Right atrium auricular region (tissue), 2 donors: ENCODE measurements at regions not wholly inside any gene's neighbourhood (a gene's known extent, or its start where the extent isn't known, plus 50 kb on each side); places are given as distances from the start of the nearest gene placed in this dataset.

Experiments used
- DNase-seq: peaks from one replicate; pipeline ENCODE4 v3.0.0-alpha.2; 2019; ENCODE audit warnings: low spot score
- H3K27ac ChIP-seq, 2 donors: fragments of 200-600 bp; sonication (generic); 1 replicate in 1 of 2; 2 replicates in 1 of 2; pipeline ENCODE4 v1.5.1; 2016 to 2019
- H3K27me3 ChIP-seq, 2 donors: fragments of 200-600 bp; sonication (generic); one replicate each; pipeline versions ENCODE4 v1.5.1 to v1.6.0; 2017 to 2019
- H3K36me3 ChIP-seq: fragments of 200-600 bp; sonication (generic); one replicate; pipeline ENCODE4 v1.5.1; 2016
- H3K4me1 ChIP-seq, 2 donors: fragments of 200-600 bp; sonication (generic); one replicate each; pipeline versions ENCODE4 v1.5.1 to v1.6.0; 2017 to 2019
- H3K4me3 ChIP-seq, 2 donors: fragments of 200-600 bp; sonication (generic); 1 replicate in 1 of 2; 2 replicates in 1 of 2; pipeline ENCODE4 v1.5.1; 2017 to 2019; ENCODE audit warnings: mild to moderate bottlenecking in 1 of 2, moderate library complexity in 1 of 2
- H3K9me3 ChIP-seq, 2 donors: fragments of 200-600 bp; sonication (generic); one replicate each; pipeline ENCODE4 v1.5.1; 2019
- TF ChIP-seq, protein P1 (sequence below), 2 donors: fragments of 200-600 bp; sonication (generic); IDR thresholded peaks; one replicate each; pipeline ENCODE4 v1.5.1; 2019; ENCODE audit warnings: antibody characterized with exemption in 2 of 2

DNA sequence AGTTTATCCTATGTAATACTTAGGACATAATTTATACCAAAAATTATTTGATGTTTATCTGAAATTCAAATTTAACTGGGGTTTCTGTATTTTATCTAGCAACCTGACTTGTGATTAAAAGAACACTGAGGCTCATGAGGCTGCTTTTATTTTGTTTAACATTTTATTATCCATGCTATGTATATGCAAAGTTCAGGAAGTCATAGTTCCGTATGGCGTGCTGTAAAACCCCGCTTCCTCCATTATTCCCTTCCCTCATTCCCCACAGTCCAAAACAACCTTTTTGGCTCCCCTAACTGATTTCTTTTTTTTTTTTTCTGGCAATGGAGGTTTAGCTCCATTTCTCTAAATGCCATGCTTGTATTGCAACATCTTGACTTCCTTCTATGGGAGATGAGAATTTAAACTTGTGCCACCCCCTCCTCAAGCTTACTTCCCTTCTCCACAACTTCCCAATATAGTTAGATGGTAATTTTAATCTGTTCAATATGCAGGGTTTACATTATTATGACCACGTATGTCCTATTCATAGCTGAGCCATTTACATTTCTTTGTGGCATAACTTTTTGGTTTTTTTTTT is 138.0 kb upstream of the DNAH14 start:
- H3K36me3 ChIP-seq, result no peaks in the 10 kb centered on the region
- H3K4me3 ChIP-seq, result no peak overlapping the region
- no peaks in the 10 kb centered on the region for H3K27me3 ChIP-seq
- TF ChIP-seq, protein P1, sequence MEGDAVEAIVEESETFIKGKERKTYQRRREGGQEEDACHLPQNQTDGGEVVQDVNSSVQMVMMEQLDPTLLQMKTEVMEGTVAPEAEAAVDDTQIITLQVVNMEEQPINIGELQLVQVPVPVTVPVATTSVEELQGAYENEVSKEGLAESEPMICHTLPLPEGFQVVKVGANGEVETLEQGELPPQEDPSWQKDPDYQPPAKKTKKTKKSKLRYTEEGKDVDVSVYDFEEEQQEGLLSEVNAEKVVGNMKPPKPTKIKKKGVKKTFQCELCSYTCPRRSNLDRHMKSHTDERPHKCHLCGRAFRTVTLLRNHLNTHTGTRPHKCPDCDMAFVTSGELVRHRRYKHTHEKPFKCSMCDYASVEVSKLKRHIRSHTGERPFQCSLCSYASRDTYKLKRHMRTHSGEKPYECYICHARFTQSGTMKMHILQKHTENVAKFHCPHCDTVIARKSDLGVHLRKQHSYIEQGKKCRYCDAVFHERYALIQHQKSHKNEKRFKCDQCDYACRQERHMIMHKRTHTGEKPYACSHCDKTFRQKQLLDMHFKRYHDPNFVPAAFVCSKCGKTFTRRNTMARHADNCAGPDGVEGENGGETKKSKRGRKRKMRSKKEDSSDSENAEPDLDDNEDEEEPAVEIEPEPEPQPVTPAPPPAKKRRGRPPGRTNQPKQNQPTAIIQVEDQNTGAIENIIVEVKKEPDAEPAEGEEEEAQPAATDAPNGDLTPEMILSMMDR (IDR thresholded peaks at IDR 0.05), result no peak
- H3K9me3 ChIP-seq, result no peaks in the 10 kb centered on the region
- H3K27ac ChIP-seq, result no peak overlapping the region
- H3K4me1 ChIP-seq, result no peaks in the 10 kb centered on the region
- no peak for DNase-seq

GRCh38 chr1:224795591-224795990 is 133.9 kb upstream of the DNAH14 start:
- DNase-seq, result no peak
- H3K4me3 ChIP-seq, result no peak overlapping the region
- H3K9me3 ChIP-seq, result no peaks in the 10 kb centered on the region
- no peaks in the 10 kb centered on the region for H3K36me3 ChIP-seq
- TF ChIP-seq, protein P1 (IDR thresholded peaks at IDR 0.05), result no peak
- H3K27ac ChIP-seq, result no peak overlapping the region
- H3K4me1 ChIP-seq, result no peaks in the 10 kb centered on the region
- no peaks in the 10 kb centered on the region for H3K27me3 ChIP-seq

DNA sequence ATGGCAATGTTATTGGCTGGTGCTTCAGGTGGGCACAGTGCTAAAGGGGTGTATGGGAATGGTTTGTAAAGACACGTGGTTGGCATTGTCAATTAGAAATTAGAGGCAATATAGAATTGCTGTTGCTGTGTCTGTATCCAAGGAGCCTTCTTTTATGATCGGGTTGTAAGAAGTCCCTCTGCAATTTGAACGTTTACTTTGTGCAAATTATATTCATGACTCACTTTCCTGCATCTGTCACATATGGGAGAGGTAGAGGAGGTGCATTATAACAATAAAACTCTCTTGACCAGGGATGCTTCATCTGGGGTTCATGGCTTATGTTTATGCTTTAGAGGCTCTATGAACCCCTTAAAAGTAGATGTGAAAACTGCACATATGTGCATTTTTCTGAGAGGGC is 130.4 kb upstream of the DNAH14 start:
- H3K4me3 ChIP-seq, result no peak overlapping the region
- TF ChIP-seq, protein P1 (IDR thresholded peaks at IDR 0.05), result no peak
- no peak for DNase-seq
- H3K4me1 ChIP-seq, result no peaks in the 10 kb centered on the region
- no peak overlapping the region for H3K27ac ChIP-seq
- H3K36me3 ChIP-seq, result no peaks in the 10 kb centered on the region
- no peaks in the 10 kb centered on the region for H3K27me3 ChIP-seq
- no peaks in the 10 kb centered on the region for H3K9me3 ChIP-seq

DNA sequence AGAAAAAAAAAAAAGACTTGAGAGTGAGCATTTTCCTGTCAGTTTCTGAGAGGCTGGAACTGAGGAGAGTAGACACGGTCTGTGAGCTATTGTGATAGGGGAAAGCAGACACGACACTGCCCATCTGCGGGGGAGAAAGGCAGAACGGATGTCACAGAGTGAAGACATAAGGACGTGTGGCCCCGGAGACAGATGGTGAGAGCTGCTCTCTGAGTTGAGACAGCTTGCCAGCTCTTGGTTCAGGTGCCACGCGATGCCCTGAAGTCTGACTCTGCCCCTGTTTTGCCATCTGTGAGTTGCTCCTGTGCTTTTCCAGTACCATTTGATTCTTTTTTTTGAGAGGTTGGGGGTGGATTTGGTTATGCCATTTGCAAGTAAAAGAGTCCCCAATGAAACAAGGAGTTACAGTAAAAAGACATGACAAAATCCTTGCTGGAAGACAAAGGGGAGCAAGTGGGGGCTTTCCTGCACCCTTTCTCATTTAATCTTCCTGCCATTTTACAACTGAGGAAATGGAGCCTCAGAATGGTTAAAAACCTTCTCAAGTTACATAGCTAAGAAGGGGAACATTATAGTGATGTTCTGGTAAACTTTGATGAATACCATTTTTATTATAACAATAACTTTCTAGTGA is 128.9 kb upstream of the DNAH14 start:
- DNase-seq, result no peak
- Histone ChIP-seq H3K9me3 (no peaks in the 10 kb centered on the region), H3K27ac (no peak overlapping the region), H3K4me3 (no peak overlapping the region), H3K36me3 (no peaks in the 10 kb centered on the region), H3K4me1 (no peaks in the 10 kb centered on the region), H3K27me3 (no peaks in the 10 kb centered on the region)
- TF ChIP-seq, protein P1 (IDR thresholded peaks at IDR 0.05), result no peak

DNA sequence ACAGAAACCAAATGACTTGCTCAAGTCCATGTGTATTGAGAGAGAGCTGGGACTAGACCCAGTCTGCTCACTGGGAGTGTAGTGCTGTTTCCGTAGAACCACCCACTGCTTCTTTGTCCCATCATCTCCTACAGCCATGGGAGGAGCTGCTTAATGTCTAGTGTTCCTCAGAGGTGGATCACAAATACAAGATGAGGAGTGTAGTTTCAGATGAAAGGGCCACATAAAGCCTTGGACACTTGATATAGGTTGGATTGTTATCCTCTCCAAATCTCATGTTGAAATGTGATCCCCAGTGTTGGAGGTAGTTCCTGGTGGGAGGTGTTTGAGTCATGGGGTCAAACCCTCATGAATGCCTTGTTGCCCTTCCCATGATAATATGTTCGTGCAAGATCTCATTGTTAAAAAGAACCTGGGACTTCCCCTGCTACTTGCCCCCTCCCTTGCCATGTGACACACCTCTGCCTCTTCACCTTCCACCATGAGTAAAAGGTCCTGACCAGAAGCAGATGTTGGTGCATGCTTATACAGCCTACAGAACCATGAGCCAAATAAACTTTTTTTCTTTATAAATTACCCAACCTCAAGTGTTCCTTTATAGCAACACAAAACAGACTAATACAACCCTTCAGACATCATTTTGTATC is 127.5 kb upstream of the DNAH14 start:
- TF ChIP-seq, protein P1 (IDR thresholded peaks at IDR 0.05), result no peak
- Histone ChIP-seq H3K9me3 (no peaks in the 10 kb centered on the region), H3K36me3 (no peaks in the 10 kb centered on the region), H3K27ac (no peak overlapping the region), H3K4me3 (no peak overlapping the region), H3K27me3 (no peaks in the 10 kb centered on the region), H3K4me1 (no peaks in the 10 kb centered on the region)
- DNase-seq, result no peak
